ENCODE measurements at regions not wholly inside any gene's neighbourhood (a gene's known extent, or its start where the extent isn't known, plus 50 kb on each side); places are given as distances from the start of the nearest gene placed in this dataset.

DNA sequence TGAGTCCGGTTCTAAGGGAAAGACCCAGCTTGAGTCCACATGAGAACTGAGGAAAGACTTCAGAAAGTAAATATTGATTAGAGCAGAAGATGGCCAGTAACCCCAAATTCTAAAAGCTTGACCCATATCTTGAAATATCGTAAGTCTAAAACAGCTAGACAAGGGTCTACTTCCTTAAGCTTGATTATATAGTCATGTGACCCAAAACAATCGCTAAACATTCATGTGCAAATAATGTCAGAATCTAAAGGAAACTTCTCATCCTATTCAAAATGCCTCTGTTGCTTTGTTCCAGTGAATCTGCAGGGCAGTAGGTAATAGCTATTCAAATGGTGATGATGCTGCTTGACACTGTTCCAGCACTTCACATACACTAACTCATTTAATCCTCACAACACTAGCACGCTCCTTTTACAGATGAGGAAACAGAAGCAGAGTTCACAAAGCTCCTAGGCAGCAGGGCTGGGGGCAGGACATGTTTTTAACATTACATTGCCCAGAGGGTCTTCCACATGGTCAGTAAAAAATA is 52.6 kb downstream of the TCF20 start:
- DNase-seq, result no peak

DNA sequence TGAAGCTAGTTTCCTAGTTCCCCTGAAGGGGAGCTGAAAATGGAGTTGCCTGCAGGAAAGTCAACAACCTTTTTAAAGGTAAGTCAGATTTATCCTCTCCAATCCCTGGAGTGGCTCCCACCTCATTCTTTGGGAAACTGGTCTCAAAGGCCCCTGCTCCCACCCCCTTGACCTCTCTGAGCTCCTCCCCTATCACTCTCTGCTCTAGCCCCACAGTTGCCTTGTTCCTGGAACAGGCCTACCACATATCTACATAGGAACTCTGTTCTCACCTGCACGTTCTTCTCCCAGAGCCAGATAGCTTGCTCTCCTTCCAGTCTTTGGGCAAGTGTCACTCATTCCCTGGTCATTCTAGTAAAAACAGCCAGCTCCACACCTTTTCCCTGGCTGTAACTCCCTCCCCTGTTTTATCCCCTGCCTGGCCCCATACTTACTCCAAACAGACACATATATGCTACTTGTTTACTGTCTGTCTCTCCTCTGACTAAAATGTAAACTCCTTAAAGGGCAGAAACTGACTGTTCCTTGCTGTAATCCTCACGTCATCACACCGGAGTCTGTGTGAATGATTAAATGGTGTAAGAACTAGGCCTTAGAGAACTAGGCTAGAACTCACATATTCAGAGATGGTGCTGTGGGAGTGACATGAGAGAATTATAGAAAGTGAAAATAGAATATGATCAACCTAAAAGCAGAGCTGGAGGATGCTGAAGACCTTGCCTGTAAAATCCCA is 53.3 kb downstream of the TCF20 start:
- peak in 1 of 5 experiments; percentile 79 for DNase-seq

DNA sequence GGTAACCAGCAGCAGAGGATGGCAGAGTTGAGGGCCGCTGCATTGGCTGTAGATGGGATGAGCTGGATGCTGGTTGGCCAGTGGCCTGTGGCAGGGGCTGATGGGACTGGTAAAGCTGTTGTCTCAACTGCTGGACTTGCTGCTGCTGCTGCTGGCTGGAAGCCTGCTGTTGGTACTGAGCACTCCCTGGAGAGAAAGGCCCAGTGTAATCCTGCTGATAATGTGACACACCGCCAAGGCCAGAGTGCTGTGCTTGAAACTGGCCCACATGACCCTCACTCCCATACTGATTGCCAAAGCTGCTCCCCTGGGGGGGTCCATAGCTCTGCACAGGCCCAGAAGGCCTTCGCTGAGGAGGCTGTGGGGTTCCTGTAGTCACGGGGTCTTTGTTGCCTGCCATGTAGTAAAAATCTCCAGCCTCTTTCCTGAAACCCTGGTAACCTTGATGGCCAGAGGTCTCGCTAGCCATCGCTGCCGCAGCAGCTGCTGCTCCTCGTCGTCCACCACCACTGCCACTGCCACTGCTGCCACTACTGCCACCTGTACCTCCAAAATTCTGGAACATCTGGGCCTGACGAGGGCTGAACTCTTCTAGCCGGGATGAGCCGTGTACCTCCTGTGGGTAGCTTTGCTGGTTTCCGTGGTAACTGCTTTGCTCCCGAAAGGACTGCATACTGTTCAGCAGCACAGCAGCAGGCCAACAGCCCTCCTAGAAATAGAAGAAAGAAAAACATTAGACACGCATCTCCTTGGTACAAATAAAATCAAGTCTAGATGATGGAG is 55.6 kb downstream of the TCF20 start:
- no peak for DNase-seq

DNA sequence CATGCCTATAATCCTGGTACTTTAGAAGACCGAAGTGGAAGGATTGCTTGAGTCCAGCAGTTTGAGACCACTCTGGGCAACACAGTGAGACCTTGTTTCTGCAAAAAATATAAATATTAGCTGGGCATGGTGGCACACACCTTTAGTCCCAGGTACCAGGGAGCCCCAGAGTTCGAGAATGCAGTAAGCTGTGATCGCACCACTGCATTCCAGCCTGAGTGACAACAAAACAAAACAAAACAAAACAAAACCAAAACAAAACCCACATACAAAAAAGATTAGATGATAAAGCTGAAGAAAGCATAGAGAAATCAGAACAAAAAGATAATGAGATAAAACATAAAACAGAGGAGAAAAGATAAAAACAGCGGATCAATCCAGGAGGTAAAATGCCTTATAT is 62.1 kb downstream of the TCF20 start:
- peak in 1 of 5 experiments; percentile 69 for DNase-seq

DNA sequence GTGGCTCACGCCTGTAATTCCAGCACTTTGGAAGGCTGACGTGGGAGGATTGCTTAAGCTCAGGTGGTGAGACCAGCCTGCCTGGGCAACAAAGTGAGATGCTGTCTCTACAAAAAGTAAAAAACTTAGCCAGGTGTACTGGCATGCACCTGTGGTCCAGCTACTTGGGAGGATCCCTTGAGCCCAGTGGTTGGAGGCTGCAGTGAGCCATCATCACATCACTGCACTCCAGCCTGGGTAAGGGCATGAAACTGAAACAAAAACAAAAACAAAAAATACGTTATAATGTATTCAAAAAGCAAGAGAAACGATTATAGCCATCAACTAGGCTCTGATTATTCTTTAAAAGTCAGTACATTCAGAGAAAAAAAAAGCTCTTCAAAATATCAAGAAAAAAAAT is 62.5 kb downstream of the TCF20 start:
- peak in 1 of 5 experiments; percentile 52 for DNase-seq

DNA sequence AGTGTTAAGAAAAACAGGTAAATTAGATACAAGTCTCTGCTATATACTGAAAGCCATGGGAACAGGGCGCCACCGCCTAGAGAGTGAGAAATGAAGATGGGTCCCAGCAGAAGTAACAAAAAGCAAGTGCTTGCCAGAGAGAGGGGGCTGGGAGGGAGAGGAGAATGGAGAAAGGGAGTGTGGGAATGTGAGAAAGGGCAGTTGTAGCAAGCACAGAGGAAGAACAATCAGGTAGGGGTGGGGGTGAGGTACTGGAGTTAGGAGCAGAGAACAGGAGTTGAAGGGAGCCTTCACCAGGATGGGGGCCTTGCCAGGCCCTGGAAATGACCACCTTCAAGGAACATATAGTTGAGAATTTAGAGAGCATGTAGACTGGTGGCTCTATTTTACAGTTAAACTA is 66.8 kb downstream of the TCF20 start:
- DNase-seq, result no peak

DNA sequence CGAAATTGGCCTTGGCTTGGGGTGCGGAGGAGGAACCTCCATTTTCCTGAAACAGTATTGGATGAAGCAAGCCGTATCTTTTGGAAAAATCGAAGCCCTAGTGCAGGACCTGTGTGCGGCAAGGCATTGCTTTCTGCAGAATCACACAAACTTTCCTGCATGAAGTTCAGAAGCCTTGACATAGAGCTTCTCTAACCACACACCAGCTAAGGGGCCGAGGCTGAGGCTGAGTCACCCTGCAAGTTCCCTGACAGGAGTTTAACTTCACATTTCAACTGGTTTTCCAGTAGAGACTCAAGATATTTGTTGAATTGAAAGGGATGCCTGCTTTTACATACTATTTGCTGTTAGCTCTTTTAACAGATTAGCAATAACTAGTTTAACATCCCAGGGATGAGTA is 67.8 kb downstream of the TCF20 start:
- DNase-seq, result peak; percentile 10 to 91 (median 22)

DNA sequence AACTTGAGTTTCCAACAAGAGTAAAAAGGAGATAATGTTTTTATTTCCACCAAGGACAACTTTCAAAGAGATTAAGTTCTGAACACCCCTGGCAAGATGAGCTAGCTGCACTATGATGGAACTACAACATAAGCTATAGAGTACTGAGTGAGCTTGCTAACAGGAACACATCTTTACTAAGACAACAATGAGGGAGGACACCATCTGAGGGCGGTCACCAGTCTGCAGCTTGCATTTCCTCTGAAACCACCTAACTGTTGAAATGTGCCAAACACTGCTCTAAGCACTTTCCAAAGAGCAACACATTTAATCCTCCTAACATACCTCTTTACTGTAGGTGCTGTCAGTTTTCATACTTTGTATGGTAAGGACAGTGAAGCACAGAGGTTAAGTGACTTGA is 68.4 kb downstream of the TCF20 start:
- DNase-seq, result peak in 2 of 5 experiments; percentile 32 to 90

DNA sequence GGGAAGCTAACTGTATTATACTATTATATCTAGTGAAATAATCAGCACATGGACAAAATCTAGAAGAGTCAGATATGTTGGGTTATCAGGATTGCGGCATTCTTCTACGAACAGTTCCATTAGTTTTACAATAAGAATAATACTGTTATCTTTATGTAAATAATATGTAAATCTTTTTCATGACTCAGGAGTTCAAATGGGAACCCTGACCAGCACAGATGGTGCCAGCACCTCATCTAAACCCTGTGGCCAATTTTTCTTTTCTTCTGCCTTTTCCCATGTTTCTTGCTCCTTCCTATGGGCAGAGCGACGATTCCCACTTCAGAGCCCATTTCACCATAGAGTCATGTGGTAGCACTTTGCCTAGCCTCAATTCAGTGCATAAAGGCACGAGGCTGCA is 68.4 kb upstream of the CYP2D6 start:
- DNase-seq, result no peak

DNA sequence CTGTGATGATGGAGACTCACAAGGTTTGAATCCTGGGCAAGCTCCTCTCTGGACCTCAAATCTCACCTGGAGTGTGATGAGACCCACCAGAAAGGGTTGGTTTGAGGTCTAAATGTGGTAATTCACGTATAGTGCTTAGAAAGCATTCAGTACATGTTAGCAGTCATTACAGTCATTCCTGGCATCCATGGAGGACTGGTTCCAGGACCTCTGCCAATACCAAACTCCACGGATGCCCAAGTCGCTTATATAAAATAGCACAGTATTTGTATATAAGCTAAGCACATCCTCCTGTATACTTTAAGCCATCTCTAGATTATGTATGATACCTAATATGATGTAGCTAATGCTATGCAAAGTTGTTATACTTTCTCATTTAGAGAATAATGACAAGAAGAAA is 67.6 kb upstream of the CYP2D6 start:
- DNase-seq, result no peak

DNA sequence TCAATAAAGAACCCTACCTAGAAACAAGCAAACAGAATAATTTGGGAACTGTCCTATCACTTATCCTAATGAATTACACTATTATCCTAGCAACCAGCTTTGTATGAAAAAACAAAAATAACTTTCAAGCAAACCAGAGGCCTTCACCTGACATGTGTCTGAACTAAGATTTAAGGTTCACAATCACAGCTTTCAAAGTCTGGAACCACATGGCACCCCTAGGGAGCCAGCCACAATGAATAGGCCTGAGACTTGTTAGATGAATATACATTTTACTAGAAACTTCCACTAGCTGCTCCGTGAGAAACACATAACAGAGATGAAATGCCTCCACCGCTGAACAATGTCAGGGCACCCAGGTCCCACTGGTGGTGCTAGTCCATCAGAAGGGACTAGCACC is 65.8 kb upstream of the CYP2D6 start:
- no peak for DNase-seq

DNA sequence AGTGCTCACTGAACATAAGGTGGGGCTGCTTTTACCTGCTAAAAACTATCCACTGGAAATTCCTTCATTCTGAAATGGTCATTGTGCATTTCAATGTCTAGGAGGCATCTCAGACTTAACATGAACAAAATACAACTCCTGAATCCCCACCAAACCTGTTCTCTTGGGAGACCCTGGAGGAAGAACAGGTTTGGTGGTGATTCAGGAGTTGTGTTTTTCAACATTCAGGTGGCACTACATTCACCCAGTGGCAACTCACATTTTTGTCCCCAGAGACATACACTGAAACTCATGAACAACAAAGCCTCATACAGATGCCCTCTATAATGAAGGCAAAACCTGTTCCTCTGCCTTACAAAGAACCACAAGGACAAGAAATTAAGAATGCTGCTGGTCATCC is 64.3 kb upstream of the CYP2D6 start:
- no peak for DNase-seq

DNA sequence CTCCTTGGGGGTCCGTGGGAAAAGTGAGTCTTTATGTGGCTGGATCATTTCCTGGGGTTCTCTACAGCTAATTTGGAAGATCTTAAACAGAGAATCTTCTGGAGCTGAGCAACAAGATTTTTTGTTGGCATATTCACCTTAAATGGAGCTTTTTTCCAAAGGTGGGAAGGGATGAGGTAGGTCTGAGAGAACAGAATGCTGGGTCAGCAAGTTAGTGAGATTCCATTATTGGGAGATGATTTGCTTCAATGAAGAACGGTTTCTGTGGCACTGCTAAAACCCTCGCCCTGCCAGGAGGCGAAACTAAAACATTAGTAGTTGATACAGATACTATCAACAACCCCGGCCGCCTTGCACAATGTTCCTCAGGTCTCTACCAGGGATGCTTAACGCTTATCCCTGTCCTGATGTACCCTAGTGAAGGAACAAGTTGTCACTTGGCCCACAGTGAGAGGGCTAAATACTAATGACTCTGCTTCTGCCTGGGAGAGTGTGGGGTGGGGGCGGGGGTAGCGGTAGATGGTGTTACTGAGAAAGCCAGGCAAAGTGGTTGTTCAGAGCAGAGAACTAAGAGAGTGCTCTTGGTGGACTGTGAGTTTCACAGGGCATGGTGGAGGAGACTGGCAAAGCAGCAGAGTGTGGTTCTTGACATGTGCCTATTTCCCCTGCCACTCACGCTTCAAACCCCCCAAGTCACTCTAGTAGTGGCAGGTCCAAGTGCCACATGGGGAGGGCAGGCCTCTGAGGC is 63.7 kb upstream of the CYP2D6 start:
- DNase-seq, result no peak

DNA sequence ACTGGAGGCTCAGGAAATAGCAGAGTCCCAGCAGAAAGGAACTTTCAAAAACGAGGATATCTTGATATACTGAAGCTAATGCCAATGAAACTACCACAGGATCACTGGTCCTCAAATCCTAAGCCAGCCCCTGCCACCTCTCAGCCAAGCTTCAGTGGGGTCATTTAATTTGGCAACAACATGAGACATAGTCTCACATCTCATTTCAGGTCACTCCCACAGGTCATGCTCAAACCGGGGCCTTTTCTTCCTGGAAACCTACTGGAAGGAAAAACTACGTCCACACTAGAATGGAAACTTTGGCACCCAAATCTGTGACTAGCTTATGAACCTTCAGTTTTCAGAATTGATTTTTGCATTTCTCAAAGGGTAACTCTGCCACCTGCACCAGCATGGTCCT is 61.9 kb upstream of the CYP2D6 start:
- DNase-seq, result no peak

DNA sequence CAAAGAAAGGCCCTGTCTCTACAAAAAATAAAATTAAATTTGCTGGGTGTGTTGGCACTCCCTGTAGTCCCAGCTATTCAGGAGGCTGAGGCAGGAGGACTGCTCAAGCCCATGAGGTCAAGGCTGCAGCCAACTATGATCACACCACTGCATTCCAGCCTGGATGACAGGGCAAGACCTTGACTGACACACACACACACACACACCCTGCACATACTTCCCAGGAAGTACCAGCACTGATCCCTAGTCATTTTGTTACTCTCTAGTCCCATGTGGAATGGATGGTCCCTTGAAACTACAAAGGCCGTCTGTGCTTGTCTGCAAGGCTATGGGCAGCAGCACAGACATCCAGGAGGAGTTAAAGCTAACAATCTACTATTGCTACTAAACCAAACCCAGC is 59.7 kb upstream of the CYP2D6 start:
- DNase-seq, result no peak

DNA sequence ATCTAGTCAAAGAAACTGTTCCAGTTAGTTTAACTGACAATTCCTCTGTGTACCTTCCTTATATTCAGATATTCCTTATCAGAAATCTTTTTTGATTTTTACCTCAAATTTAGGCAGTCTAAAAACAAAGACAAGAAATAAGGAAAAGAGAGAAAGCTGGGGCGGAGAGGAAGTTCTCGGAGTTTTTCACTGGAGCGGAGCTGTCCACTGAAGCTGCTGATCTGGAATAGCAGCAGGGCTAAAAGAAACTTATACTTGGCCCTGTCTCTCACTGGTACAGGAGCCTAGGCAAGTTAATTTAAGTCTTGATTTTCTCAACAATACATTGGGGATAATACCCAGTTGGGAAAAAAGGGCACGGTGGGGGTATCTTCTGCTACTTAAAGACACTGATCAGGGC is 59.2 kb upstream of the CYP2D6 start:
- no peak for DNase-seq

DNA sequence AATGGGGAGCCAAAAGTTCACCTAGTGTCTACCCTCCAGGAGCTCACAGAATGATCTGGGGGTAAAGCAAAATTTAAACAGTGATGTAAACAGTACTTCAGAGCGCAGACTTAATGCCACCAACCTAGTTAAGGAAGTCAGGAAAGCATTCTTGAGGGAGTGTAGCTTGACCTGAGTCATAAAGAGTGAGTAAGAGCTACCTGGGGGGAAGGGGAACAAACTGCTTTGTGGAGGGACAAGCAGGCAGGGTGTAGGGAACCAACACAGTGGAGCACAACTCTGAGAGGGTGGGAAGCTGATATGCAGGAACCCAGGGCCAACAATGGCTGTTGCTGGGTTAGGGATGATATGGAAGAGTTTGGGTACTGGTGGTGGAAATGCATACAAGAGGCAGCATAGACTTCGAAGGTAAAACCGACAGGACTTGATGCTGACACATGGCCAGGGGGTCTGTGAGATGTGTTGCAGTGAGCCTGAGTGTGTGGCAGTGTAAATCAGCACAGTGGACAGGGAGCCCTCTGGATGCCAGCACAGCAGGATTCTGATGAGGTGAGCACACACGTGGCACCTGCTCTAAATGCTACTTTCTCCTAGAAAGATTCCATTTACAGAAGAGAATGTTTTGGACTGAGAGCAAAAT is 58.3 kb upstream of the CYP2D6 start:
- DNase-seq, result no peak

DNA sequence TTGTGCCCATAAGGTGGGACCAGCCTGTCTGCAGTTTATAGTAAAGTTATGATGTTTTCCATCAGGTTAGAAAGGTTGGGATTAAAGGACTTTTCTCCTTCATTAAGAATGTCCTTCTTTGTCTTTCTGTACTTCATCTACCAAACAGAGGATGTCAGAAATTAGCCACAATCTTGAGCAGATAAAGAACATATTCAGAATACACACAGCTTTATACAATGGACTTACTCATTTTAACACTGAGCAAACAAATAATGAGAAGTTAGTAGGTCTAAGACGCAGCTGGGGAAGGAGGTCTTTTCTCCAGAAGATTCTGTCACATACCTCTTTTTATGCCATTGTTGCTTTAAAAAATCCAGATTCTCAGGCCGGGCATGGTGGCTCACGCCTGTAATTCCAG is 57.0 kb upstream of the CYP2D6 start:
- DNase-seq, result no peak

DNA sequence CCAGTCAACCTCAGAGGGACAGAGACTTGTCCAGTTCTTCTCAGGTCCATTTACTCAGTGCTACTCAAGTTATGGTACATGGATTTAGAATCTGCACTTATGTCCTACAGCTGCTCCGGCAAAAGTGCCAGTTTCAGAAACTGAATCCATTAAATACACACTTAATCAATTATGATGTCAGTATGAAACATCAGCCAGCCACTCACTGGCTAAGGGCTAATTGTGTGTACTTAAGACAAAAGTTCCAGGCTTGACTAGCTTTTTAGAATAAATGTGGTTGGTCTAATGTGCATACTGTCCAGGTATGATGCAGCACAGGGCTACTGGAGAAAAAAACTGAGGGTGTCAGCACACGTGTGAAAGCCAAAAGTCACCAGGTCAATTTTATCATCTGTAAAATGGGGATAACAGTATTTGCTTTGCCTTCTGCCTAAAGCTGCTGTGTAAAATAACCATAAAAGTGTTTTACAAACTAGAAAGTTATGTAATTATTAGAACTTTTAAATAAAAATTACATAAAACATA is 55.4 kb upstream of the CYP2D6 start:
- no peak for DNase-seq

DNA sequence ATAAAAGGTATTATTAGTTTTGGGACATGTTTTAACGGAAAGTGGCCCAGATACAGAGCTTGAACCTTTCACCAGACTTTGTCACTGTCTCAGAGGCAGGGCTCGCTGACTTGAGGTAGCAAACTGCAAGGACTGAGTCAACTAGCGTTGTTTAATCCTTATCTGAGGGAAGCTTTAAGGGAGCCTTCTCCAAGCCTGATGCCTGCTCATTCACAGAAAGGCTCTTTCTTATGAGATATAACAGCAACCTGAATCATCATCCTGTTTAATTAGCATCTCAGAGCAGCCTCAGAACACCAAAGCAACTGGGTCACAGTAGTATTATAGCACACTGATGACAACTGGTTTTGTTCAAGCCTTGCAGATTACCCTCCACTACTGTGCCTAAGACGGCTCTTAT is 54.2 kb upstream of the CYP2D6 start:
- peak in 1 of 5 experiments; percentile 29 for DNase-seq

DNA sequence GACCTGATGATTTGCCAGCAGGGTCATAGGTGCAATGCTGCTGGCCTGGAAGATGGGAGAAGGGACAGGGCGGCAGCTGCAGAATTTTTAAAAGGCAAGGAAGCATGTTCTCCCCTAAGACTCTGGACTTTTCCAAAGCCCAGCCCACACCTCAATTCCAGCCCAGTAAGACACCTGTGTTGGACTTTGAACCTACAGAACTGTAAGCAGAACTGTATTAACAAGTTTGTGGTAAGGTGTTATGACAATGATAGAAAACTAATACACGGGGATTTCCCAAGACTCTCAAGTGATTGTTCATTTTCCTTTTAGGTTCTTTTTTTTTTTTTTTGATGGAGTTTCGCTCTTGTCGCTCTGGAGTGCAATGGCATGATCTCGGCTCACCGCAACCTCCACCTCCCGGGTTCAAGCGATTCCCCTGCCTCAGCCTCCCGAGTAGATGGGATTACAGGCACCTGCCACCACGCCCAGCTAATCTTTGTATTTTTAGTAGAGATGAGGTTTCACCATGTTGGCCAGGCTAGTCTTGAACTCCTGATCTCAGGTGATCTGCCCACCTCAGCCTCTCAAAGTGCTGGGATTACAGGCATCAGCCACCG is 53.0 kb upstream of the CYP2D6 start:
- peak in 2 of 5 experiments; percentile 27 to 69 for DNase-seq

DNA sequence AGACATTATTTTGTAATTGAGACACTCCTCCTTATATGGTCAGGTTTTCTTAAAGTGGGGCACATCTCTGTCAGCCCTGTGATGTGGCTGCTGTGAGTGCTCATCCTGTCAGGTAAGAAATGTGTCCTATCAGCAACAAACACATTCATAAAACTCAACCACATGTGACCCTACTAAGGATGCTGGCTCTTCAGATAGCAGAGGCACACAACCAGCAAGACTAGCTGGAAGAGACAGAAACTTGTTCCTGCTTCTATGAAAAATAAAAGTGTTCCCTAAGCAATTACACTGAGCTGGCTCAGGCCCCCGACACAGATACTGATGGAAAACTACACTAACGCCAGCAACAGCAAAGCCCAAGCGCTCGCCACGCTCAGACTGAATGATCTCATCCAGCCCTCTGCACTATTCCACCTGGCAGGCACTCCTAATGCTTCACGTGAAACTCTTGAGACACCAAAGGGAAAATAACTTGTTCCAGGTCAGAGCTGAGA is 49.8 kb upstream of the CYP2D6 start:
- DNase-seq, result peak in 3 of 5 experiments; percentile 50 to 93 (median 71)

Data from T-helper 2 cell (primary cell).